GM13976 (cell line): ENCODE measurements at regions not wholly inside any gene's neighbourhood (a gene's known extent, or its start where the extent isn't known, plus 50 kb on each side); places are given as distances from the start of the nearest gene placed in this dataset.

Experiments used
- DNase-seq: peaks from one replicate; pipeline ENCODE4 v3.0.0; 2012; ENCODE audit warnings: low spot score
- in situ Hi-C: fragments of 300-500 bp; cut with MboI; formaldehyde crosslinking; loops from one replicate; pipeline ENCODE4 v1.12.0; 2022; ENCODE audit warnings: low sequenced_read_pairs, mixed read lengths, inconsistent platforms; ENCODE audit not compliant: unreplicated experiment
- TF ChIP-seq, protein P1 (sequence below): IDR thresholded peaks from 2 replicates; pipeline ENCODE4 v1.5.1; 2012; ENCODE audit warnings: borderline replicate concordance, mild to moderate bottlenecking; ENCODE audit not compliant: insufficient read depth; ENCODE audit errors: extremely low read depth, missing control alignments, control extremely low read depth

DNA sequence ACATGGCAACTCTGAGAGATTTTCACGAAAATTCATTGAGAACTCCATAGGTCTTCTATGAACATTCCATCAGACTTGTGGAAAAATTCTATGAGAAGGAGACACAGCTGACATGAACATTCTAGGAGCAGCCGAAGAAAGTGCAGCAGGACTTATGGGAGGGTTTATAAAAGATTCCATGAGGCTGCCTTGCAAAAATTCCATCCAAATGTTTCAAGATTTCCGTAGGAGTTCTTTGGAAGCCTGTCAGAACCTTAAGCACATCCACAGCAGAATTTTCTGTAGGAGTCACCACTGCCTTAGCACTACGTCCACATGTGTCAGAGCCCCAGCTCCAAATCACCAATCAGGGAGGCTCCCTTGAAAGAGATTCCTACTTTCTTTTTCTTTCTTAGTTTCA is 67.0 kb upstream of the MSX1 start:
- in situ Hi-C loops: no loop called here
- DNase-seq: no peak
- TF ChIP-seq, protein P1, sequence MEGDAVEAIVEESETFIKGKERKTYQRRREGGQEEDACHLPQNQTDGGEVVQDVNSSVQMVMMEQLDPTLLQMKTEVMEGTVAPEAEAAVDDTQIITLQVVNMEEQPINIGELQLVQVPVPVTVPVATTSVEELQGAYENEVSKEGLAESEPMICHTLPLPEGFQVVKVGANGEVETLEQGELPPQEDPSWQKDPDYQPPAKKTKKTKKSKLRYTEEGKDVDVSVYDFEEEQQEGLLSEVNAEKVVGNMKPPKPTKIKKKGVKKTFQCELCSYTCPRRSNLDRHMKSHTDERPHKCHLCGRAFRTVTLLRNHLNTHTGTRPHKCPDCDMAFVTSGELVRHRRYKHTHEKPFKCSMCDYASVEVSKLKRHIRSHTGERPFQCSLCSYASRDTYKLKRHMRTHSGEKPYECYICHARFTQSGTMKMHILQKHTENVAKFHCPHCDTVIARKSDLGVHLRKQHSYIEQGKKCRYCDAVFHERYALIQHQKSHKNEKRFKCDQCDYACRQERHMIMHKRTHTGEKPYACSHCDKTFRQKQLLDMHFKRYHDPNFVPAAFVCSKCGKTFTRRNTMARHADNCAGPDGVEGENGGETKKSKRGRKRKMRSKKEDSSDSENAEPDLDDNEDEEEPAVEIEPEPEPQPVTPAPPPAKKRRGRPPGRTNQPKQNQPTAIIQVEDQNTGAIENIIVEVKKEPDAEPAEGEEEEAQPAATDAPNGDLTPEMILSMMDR: no peak

DNA sequence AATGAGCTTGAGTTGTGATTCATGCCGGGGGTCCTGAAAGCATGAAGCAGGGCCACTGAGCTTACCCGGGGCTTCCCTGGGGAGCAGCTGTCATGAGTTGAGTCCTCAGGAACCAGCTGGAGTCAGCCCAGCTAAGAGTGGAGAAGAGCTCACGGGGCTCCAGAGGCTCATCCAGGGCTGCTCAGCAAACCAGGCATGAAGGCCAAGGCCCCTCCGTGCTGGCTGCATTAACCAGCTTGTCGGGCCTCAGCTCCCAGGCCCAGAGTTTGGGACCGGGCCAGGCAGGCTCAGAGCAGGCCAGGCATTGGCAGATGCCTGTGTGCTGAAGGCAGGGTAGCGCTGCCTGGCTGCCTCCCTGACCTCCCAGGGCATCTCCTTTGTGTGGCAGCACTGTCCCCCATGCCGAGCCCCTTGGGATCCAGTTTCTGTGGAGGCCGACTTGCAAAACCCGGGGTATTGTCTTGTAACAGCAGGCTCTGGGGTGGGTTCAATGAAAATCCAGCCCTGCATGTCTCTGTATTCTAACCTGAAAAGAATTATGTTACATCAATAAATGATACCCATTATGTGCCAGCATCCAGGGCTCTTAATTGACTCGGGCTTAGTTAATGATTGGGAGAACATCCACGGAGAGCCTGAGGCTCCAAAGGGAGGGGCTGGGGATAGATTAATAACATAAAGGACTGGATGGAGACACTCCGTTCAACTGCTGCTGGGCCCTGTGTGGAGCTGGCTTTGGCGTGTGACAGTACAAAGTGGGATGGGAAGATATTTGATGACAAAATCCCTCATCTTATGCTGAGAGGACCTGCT is 68.0 kb upstream of the MSX1 start:
- in situ Hi-C loops: no loop called here
- TF ChIP-seq, protein P1: no peak
- no peak for DNase-seq

DNA sequence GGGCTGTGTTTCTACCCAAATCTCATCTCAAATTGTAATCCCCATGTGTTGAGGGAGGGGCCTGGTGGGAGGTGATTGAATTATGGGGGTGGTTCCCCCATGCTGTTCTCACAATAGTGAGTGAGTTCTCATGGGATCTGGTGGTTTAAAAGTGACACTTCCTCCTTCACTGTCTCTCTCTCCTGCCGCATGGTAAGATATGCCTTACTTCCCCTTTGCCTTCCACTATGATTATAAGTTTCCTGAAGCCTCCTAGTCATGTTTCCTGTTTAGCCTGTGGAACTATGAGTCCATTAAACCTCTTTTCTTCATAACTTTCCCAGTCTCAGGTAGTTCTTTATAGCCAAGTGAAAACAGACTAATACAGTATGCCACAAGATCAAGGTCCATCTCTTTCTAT is 70.0 kb upstream of the MSX1 start:
- TF ChIP-seq, protein P1: no peak
- in situ Hi-C loops: no loop called here
- no peak for DNase-seq

DNA sequence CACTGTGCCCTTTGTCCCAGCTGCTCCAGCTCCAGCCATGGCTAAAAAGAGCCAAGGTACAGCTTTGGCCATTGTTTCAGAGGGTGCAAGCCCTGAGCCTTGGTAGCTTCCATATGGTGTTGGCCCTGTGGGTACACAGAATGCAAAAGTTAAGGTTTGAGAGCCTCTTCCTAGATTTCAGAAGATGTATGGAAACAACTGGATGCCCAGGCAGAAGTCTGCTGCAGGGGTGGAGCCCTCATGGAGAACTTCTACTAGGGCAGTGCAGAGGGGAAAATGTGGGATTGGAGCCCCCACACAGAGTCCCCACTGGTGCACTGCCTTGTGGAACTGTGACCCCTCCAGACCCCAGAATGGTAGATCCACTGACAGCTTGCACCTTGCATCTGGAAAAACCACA is 70.9 kb upstream of the MSX1 start:
- TF ChIP-seq, protein P1: no peak
- in situ Hi-C loops: no loop called here
- no peak for DNase-seq

DNA sequence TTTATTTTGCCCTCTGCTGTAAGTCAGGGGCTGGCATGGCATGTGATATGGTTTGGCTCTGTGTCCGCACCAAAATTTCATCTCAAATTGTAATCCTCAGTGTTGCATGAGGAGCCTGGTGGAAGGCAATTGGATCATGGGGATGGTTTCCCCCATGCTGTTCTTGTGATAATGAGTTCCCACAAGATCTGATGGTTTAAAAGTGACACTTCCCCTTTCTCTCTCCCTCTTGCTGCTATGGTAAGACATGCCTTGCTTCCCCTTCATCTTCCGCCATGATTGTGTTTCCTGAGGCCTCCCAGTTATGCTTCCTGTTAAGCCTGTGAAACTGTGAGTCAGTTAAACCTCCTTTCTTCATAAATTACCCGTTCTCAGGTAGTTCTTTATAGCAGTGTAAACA is 72.0 kb upstream of the MSX1 start:
- TF ChIP-seq, protein P1: no peak
- DNase-seq: no peak
- in situ Hi-C loops: no loop called here

DNA sequence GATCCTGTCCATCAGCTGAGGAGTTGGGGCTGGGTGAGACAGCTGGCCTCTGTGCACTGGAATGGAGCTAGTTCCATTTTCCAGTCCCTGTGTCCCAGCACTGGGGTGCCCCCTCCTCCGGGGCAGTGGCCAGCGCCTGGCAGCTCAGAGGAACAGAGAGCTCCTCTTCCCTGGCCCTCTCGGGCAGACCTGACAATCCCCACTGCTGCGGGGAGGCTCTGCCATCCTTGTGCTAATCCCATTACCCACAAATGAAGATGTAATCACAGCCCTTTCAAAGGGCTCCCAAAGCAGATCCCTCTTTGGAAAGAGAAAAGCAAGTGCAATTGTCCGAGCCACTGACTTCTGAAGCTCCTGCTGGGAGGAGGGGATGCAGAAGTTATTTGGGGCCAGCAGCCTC is 75.1 kb upstream of the MSX1 start:
- in situ Hi-C loops: no loop called here
- TF ChIP-seq, protein P1: no peak
- DNase-seq: no peak
